Hepatocyte (in vitro differentiated cells): ENCODE measurements at regions not wholly inside any gene's neighbourhood (a gene's known extent, or its start where the extent isn't known, plus 50 kb on each side); places are given as distances from the start of the nearest gene placed in this dataset.

Experiments used
- EZH2 ChIP-seq: fragments of 200-600 bp; sonication (generic); IDR thresholded peaks from 2 replicates; pipeline ENCODE4 v1.6.1; 2016; ENCODE audit warnings: antibody characterized with exemption, mild to moderate bottlenecking, borderline replicate concordance
- EZH2phosphoT487 ChIP-seq: fragments of 200-600 bp; sonication (generic); IDR thresholded peaks from one replicate; pipeline ENCODE4 v1.6.1; 2018; ENCODE audit warnings: antibody characterized with exemption, mild to moderate bottlenecking, low read depth, moderate library complexity; ENCODE audit not compliant: unreplicated experiment, severe bottlenecking
- TF ChIP-seq, protein P1 (sequence below): fragments of 200-600 bp; sonication (generic); IDR thresholded peaks from 2 replicates; pipeline ENCODE4 v1.5.1; 2016; ENCODE audit warnings: antibody characterized with exemption, mild to moderate bottlenecking; ENCODE audit not compliant: poor library complexity

DNA sequence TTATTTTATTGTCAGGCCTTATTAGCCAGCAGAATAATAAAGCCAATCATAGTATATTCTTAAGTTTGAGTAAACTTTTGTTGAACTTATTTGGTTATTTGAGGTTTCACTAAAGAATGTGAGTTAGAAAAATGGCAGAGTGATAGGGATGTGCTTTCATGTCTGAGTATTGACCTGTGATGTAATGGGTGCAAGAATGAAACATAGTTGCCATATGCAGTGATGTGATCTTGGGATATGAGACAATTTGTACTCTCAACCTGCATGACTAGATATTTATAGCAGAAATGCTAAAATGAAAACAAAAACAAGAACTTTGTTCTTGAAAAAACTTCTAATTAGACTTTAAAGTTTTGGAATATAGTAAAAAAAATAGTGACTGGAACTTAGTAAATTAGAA is 97.9 kb downstream of the DISP1 start:
- TF ChIP-seq, protein P1, sequence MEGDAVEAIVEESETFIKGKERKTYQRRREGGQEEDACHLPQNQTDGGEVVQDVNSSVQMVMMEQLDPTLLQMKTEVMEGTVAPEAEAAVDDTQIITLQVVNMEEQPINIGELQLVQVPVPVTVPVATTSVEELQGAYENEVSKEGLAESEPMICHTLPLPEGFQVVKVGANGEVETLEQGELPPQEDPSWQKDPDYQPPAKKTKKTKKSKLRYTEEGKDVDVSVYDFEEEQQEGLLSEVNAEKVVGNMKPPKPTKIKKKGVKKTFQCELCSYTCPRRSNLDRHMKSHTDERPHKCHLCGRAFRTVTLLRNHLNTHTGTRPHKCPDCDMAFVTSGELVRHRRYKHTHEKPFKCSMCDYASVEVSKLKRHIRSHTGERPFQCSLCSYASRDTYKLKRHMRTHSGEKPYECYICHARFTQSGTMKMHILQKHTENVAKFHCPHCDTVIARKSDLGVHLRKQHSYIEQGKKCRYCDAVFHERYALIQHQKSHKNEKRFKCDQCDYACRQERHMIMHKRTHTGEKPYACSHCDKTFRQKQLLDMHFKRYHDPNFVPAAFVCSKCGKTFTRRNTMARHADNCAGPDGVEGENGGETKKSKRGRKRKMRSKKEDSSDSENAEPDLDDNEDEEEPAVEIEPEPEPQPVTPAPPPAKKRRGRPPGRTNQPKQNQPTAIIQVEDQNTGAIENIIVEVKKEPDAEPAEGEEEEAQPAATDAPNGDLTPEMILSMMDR = no peak
- TF ChIP-seq EZH2phosphoT487 (no peak), EZH2 (no peak)
